ENCODE measurements at regions not wholly inside any gene's neighbourhood (a gene's known extent, or its start where the extent isn't known, plus 50 kb on each side); places are given as distances from the start of the nearest gene placed in this dataset.

DNA sequence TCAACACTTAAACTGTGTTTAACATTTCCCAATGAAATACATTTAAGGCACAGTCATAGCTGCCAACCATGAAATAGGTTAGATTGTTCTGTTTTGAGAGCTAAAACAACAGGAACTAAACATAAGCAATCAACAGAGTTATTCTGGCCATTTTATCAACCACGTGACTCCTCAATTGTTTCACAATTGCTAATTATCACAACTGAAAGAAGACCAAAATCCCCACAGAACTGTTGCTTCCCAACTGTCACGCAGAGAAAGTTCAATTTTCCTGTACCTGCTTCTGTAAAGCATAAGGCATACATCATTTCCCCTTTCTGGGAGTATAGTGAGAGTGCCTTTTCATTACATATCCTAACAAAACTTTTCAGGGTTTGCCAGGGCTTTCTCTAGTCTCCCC, 248.6 kb downstream of the EPHA4 start:
- TF ChIP-seq CTCF (IDR thresholded peaks at IDR 0.05; ENCODE audit: insufficient read depth, low read depth, low read length) (no peak), EZH2 (IDR thresholded peaks at IDR 0.05; ENCODE audit: insufficient read depth, low read length) (no peak)
